H54 (cell line): ENCODE measurements at regions not wholly inside any gene's neighbourhood (a gene's known extent, or its start where the extent isn't known, plus 50 kb on each side); places are given as distances from the start of the nearest gene placed in this dataset.

Experiments
- DNase-seq: peaks from one replicate; pipeline ENCODE4 v3.0.0; 2011; ENCODE audit warnings: low spot score, mixed read lengths; ENCODE audit not compliant: insufficient read length
- FAIRE-seq: peaks from 3 replicates; lab custom pipeline; 2011; peaks lifted over from hg19 to GRCh38; lab: Jason Lieb, UNC
- POLR2A ChIP-seq: IDR thresholded peaks from 2 replicates; pipeline ENCODE4 v1.6.1; 2011; ENCODE audit warnings: low read depth, mild to moderate bottlenecking, low read length

DNA sequence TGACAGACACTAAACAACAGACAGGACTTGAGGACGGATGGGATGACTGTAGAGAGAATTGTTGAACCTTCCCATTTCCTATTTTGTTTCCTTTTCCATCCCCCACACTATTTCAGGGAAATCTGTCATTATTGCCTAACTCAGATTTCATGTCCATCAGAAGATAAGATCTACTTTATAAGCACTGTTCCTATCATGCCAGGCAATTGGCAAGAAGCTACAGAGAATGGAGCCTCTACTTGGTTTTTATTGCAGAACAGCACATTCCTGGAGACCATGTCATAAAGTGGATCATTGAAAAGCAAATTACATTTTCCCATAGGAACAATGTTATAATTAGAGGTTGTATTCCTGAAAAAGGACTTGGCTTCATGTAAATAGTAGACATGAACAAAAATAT is 173.7 kb upstream of the KIF2A start:
- no peak for TF ChIP-seq POLR2A
- no peak for FAIRE-seq
- no peak for DNase-seq

DNA sequence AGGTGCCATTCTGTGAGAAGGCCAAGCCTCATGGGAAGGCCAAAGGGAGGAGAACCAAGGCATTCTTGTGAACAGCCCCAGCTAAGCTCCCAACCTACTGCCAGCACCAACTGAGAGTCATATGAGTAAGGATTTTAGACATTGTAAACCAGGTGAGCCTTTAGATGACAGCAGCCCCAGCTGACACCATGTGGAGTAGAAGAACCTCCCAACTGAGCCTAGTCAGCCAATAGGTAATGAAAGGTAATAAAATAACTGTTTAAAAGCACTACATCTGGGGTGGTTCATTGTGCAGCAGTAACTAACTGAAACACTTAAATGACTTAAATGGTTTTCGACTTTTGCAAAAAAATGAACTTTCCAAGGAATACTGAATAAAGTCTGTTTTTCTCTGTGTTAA is 172.6 kb upstream of the KIF2A start:
- no peak for FAIRE-seq
- DNase-seq: no peak
- TF ChIP-seq POLR2A: no peak

DNA sequence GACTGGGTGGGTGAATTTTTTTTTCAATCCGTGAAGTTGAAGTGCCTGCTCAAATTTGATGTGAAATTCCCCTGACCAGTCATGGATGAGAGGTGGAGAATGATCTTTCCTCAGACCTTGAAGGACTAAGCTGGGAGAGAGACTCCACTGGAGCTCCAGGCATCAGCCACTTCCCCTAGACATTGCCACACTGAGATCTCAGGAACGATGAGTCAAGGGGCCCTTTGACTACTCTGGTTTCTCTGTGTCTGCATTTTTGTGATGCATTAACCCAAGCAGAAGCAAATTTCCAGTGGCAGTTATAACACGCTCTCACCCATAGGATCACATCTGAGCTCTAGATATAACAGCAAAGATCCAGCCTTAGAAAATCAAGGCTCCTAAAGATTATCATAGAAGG is 171.2 kb upstream of the KIF2A start:
- TF ChIP-seq POLR2A: no peak
- FAIRE-seq: no peak
- DNase-seq: no peak

DNA sequence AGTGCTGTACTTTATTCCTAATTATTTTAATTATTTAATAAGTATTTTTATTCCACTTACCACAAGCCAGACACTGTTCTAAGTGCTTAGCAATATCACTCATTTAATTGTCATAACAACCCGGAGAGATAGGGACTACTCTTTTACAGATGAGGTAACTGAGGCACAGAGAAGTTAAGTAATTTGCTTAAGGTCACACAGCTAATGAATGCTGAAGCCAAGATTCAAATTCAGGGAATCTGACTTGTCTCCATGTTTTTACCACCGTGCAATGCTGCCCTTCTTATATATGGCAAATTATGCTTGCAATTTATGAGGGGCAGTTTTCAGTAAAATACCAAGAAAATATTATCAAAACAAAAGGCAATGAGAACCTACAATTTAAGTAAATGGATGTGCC is 168.4 kb upstream of the KIF2A start:
- TF ChIP-seq POLR2A: no peak
- FAIRE-seq (no peak), DNase-seq (no peak)

DNA sequence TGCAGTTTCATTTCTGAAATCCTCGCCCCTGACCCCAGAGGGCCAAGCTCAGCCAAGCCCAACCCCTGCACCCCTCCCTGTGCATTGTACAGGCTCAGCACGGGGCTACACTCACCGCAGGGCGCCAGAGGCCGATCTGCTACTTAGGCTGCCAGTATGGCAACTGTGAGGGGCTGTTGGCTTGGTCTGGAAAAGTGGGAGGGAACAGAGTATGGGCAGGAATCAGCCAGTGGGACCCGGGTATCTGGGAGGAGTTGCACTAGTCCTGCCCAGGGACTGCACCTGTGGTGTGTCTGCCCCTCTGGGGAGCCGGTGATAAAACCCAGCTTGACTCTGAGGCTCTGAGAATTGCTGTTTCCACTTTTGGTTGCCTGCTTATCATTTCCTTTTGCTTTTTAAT is 167.4 kb upstream of the KIF2A start:
- DNase-seq (no peak), FAIRE-seq (no peak)
- TF ChIP-seq POLR2A: no peak

DNA sequence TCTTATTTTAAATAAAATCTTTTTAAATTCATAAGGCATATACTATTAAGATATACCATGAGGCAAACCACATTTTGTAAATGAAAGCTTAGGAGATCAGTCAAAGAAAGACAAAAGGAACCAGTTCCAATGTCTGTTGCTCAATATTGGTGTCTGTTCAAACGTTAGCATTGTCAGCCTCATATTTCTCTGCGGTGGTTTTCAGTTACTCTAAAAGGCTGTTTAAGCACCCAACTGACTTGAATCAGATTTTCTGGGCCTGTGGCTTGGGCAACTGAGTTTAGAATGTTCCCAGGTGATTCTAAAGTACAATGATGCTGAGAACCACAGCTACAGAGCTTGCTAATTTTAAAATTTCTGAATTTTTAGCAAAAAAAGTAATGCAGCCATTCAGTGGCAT is 166.3 kb upstream of the KIF2A start:
- no peak for TF ChIP-seq POLR2A
- DNase-seq: no peak
- no peak for FAIRE-seq

DNA sequence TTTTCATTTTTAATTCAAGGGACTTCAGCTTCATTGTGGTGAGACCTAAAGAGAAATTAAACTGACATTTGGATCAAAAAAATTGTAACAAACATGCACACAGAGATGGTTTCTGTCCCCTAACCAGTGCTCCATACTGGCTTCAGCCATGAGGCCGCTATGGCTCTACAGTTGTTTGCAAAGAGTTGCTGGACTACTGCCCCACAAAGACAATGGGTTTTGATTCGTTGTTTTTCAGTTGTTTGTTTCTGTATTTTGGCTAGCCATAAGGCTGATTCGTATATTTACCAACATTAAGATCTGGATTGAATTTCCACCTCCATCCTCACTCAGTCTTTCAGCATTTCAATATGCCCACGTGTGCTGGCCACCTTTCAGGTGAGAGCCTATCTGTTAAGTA is 163.7 kb upstream of the KIF2A start:
- TF ChIP-seq POLR2A: no peak
- no peak for FAIRE-seq
- no peak for DNase-seq

DNA sequence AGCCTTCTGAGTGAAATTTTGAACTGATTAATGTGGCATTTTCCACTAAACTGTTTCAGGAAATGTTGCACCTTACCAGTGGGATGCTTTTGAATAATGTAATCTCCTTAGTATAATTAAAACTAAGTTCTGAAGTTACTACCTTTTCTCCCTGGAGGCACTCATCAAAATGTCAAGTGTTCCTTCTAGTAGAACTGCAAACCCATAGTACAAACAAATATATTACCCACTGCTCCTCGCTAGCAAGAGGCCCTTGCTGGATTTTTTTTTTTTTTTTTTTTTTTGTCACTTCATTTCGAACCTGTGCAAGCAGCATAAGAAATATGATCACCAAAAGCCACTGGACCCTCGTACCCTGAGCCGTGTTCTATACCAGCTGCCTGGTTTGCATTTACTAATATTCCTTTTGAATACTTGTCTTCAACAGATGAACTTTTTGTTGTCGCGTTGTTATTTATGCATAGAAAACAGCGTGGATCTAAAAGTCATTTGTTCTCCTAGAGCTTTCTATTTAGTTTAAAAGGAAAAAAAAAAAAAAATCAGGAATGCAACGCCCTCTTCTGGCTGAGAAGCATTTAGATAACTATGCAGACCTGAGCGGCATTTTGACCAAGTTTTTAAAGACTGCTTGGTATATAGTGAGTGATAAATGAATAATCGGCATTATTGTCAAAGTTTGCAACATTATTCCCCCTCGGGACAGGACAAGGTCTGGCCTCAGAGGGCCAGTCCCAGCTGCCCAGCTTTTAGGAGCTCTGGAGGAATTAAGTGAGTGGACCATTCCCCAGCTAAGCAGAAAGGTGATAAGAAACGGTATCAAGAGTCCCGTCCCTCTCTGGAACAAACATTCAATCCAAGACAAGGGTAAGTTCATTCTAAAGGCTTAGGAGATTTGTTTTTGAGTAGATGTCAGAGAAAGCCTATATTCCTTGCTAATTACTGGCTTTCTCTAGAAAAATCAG is 162.5 kb upstream of the KIF2A start:
- FAIRE-seq (no peak), DNase-seq (no peak)
- TF ChIP-seq POLR2A: no peak

DNA sequence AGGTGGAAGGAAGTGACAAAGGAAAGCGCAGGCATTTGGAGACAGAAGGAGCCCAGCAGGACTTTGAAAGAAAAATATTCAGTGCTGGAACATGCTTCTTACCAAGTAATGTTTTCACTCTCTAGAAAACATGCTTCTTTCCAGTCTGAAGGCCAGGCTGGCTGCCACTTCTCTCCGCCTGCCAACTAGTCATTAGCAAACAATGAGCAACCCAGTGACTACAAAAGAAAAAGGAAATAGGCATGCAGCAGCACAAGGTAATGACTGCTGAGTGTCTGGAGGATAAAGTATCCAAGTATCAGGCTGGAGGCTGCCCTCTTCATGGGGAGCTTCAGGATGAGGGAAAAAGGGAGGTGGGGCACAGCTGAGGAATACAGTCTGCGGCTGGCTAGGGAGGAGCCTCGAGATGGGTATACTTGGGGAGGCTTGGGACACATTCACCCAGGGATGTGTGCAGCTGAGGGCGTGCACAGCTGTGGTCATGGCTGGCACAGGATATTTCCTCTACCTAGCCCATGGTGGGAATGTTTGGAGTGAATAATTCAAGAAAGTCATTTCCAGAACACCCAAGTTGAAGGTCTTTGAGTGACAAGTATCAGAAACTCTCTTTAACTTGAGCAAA is 161.5 kb upstream of the KIF2A start:
- FAIRE-seq (no peak), DNase-seq (no peak)
- no peak for TF ChIP-seq POLR2A

DNA sequence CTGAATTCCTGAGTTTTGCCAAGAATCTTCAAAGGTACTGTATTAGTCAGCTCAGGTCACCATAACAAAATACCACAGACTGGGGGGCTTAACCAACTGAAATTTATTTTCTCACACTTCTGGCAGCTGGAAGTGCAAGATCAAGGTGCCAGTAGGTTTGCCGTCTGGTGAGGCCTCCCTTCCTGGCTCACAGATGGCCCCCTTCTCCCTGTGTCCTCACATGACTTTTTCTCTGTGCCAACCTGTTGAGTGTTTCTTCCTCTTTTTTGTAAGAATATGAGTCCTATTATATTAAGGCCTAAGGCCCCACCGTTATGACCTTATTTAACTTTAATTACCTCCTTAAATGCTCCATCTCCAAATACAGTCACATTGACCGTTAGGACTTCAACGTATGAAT is 156.1 kb upstream of the KIF2A start:
- TF ChIP-seq POLR2A: no peak
- no peak for DNase-seq
- no peak for FAIRE-seq

DNA sequence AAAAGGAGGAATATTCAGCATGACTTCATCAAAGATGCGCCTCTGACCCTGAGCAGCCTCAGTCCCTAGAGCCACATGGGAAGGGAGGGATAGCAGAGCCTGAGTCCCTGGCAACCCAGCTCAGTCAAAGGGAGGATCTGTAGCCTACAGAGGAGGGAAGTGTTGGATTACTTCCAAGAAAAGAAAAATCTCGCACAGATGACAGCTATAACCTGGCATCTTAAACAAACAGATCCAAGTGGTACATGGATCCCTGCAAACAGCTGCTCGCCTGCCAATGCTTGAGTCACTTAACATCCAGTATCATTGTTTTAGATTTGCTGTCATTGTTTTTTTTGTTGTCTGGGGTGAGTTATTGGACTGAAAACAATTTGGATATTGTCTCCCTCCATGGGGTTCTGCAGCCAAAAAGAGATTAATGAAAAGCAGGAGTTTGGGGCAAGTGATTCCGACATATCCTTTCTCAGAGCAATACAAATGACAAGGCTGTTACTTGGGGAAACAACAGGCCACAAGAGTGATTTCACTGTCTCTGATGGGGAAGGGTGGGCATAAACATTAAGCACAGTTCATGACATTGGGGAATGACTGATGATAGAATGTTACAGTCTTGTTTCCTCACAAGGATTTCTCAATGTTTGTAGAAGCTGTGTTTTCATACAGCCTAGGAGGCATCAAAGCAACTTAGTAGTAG is 153.5 kb upstream of the KIF2A start:
- no peak for TF ChIP-seq POLR2A
- DNase-seq (no peak), FAIRE-seq (no peak)

DNA sequence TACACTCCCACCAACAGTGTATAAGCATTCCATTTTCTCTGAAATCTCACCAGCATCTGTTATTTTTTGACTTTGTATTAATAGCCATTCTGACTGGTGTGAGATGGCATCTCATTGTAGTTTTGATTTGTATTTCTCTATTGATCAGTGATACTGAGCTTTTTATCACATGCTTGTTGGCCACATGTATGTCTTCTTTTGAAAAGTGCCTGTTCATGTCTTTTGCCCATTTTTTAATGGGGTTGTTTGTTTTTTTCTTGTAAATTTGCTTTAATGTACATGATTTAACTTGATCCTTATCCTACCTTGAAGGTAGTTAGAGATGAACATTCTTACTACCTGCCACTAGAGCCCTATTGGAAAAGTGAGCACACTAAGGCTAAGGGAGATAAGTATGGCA is 151.2 kb upstream of the KIF2A start:
- FAIRE-seq: no peak
- TF ChIP-seq POLR2A: no peak

DNA sequence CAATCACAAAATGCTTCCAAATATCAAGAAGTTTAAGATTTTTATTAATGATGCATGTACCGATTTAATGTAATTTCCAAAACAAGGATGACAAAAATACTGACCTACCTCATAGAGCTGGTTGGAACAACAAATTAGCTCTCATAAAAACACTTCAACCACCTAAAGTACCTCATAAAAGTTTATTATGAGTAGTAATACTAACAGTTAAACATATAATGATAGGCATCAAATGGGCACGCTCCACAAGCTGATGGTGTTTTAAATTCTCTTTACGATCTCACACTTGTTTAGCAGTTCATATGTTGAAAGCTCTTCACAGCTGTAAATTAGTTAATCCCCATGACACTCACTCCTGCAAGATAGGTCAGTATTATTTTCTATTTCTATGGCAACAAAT is 150.0 kb upstream of the KIF2A start:
- no peak for DNase-seq
- FAIRE-seq: no peak
- no peak for TF ChIP-seq POLR2A

More for the DNA sequence above, 151.2 kb upstream of the KIF2A start:
- DNase-seq: no peak

DNA sequence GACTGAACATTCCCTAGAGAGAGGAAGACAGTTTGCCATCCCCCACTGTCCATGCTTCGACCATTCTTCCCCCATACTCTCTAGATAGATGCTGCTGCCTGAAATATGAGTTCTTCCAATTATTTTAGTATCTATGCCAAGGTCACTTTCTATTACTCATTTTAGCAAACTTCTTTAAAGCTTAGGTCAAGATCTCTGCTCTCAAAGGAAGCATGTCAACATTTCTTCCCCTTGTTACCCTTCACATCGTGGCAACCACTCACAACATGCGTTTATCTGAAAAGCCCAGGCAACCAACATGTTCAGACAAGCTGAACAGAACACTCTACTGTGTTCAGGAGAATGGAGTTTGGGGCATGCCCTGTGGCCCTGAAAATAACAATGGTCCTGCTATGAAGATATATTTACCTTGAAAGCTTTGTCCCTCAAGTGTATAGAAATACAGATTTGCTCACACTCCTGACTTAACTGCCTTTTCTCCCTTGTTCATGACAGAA is 138.4 kb upstream of the KIF2A start:
- FAIRE-seq: no peak
- no peak for DNase-seq
- no peak for TF ChIP-seq POLR2A
